ENCODE measurements at regions not wholly inside any gene's neighbourhood (a gene's known extent, or its start where the extent isn't known, plus 50 kb on each side); places are given as distances from the start of the nearest gene placed in this dataset.
"Not testable (repeated sequence)": the region's sequence is repeated elsewhere in the genome, so short reads cannot be mapped to it uniquely, and the experiment has no call there.

DNA sequence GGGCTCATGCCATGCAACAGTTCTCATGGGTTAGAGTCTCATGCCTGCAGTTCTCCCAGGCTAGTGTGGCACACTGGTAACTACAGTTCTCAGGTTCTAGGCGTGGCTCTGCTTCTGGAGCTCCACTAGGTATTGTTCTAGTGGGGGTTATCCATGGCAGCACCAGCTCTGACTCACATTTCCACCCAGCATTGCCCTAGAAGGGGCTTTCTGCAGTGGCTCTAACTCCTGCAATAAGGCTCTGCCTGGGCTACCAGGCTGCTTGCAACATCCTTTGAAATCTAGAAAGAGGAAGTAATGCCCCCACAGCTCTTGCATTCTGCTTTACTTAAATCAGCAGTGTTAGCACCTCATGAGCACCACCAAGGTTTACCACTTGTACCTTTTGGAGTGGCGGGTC lies 220.3 kb upstream of the ARID2 start:
- ChIA-PET CTCF (no interaction called here), POLR2A (no interaction called here)
- no peak for DNase-seq (ENCODE audit: low read depth, low spot score)
- H3K4me3 ChIP-seq (ENCODE audit: low read depth, low read length) = no peak overlapping the region
- TF ChIP-seq, protein P1, sequence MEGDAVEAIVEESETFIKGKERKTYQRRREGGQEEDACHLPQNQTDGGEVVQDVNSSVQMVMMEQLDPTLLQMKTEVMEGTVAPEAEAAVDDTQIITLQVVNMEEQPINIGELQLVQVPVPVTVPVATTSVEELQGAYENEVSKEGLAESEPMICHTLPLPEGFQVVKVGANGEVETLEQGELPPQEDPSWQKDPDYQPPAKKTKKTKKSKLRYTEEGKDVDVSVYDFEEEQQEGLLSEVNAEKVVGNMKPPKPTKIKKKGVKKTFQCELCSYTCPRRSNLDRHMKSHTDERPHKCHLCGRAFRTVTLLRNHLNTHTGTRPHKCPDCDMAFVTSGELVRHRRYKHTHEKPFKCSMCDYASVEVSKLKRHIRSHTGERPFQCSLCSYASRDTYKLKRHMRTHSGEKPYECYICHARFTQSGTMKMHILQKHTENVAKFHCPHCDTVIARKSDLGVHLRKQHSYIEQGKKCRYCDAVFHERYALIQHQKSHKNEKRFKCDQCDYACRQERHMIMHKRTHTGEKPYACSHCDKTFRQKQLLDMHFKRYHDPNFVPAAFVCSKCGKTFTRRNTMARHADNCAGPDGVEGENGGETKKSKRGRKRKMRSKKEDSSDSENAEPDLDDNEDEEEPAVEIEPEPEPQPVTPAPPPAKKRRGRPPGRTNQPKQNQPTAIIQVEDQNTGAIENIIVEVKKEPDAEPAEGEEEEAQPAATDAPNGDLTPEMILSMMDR (IDR thresholded peaks at IDR 0.05; ENCODE audit: insufficient read depth, low read length, missing control alignments) = no peak

DNA sequence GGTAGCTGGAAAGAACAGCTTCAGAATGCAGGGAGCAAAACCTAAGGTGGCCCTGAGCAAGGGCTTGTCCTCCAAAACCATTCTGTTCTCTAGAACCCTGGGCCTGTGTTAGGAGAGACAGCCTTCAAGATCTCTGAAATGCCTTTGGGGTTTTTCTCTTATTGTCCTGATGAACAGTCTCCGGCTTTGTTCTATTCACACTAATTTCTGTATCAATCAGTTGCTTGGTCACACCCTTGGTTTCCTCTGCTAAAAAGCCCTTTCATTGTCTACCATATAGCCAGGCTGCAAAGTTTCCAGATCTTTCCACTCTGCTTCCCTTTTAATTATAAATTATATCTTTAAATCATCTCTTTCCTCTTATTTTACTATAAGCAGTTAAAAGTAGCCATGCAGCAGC lies 219.9 kb upstream of the ARID2 start:
- CTCF ChIA-PET = no interaction called here
- POLR2A ChIA-PET = no interaction called here
- no peak for DNase-seq (ENCODE audit: low read depth, low spot score)
- TF ChIP-seq, protein P1 (IDR thresholded peaks at IDR 0.05; ENCODE audit: insufficient read depth, low read length, missing control alignments) = no peak
- H3K4me3 ChIP-seq (ENCODE audit: low read depth, low read length) = no peak overlapping the region

DNA sequence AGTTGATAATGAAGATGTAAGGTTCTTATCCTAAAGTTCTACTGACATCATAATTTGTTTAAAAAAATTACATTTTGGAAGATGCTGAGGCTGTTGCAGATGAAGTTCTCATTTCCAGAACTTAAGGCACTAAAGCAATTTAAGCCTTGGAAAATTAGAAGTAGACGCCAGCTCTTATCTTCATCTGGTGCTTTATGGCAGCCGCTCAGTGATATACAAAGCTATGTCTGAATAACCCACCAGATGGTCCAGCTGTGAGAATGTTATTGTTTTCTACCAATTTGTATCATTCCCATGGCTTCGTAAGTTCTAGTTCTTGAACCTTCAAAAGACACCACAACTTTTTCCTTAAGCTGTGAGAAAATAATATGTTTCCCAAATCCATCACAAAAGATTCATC lies 212.1 kb upstream of the ARID2 start:
- DNase-seq (ENCODE audit: low read depth, low spot score) = no peak
- ChIA-PET POLR2A (no interaction called here), CTCF (interaction anchor here (0.6 to 1.0 kb wide), 2 partner anchors 15 to 26 kb away, joined by 3 to 4 read pairs; no protein-coding TSS in a partner anchor)
- TF ChIP-seq, protein P1 (IDR thresholded peaks at IDR 0.05; ENCODE audit: insufficient read depth, low read length, missing control alignments) = no peak
- no peak overlapping the region for H3K4me3 ChIP-seq (ENCODE audit: low read depth, low read length)

DNA sequence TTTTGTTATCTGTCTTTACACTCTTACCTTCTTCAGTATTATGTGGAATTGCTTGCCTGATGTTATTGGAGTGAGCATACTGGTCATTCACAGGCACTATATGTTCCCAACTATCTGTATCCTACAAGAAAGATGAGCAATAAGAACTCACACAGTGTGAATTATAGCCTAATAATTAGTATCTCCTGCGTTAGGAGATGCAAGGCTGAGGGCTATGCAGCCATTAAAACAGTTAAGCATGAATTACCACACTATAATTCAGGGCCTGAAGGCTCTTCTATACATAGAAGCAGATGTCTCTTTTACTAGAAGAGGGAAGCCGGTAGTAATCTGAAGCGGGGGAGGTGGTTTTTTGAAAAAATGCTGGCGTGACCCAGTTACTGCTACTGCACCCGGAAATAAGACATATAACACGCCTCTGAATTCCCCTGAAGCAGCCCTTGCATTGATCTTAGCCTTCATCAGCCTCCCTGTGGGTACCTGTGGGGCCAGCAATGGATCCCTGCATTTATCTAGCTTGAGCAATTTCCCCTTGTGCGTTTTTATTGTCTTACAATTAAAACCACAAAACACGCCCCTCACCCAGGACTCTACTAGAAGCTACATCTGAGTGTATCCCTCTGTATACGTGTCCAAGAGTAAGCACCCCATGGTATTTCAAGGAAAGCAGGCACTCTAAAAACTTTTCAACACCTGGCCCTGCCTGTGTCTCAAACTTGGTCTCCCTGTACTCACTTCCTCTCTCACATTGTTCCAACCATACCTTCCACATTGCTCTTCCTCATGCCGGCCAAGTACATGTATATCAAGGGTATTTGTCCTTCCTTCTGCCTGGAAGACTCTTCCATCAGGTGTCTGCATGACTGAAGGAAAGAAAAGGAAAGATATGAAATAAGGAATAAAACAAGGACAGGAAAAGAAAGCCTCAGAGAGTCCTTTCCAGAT lies 210.9 kb upstream of the ARID2 start:
- POLR2A ChIA-PET = no interaction called here
- CTCF ChIA-PET = no interaction called here
- TF ChIP-seq, protein P1 (IDR thresholded peaks at IDR 0.05; ENCODE audit: insufficient read depth, low read length, missing control alignments) = no peak
- DNase-seq (ENCODE audit: low read depth, low spot score) = no peak
- H3K4me3 ChIP-seq (ENCODE audit: low read depth, low read length) = no peak overlapping the region

DNA sequence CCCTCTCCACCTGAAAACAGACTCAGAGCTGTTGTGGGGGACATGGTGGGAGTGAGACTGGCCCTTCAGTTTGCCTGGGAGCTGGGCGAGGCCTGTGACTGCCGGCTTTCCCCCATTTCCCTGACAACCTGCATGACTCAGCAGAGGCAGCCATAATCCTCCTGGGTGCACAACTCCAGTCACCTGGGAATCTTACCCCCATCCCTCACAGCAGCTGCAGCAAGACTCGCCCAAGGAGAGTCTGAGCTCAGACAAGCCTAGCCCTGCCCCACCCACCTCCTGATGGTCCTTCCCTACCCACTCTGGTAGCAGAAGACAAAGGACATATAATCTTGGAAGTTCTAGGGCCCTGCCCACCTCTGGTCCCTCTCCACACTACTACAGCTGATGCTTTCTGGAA lies 207.3 kb upstream of the ARID2 start:
- TF ChIP-seq, protein P1 (IDR thresholded peaks at IDR 0.05; ENCODE audit: insufficient read depth, low read length, missing control alignments) = no peak
- CTCF ChIA-PET = no interaction called here
- POLR2A ChIA-PET = no interaction called here
- DNase-seq (ENCODE audit: low read depth, low spot score) = no peak
- no peak overlapping the region for H3K4me3 ChIP-seq (ENCODE audit: low read depth, low read length)

DNA sequence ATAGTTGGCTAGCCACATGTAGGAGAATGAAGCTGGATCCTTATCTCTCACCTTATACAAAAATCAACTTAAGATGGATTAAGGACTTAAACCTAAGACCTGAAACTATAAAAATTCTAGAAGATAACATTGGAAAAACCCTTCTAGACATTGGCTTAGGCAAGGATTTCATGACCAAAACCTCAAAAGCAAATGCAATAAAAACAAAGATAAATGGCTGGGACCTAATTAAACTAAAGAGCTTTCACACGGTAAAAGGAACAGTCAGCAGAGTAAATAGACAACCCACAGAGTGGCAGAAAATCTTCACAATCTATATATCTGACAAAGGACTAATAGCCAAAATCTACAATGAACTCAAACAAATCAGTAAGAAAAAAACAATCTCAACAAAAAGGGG lies 202.7 kb upstream of the ARID2 start:
- H3K4me3 ChIP-seq (ENCODE audit: low read depth, low read length); POLR2A ChIA-PET; DNase-seq (ENCODE audit: low read depth, low spot score); CTCF ChIA-PET: not testable (repeated sequence)

DNA sequence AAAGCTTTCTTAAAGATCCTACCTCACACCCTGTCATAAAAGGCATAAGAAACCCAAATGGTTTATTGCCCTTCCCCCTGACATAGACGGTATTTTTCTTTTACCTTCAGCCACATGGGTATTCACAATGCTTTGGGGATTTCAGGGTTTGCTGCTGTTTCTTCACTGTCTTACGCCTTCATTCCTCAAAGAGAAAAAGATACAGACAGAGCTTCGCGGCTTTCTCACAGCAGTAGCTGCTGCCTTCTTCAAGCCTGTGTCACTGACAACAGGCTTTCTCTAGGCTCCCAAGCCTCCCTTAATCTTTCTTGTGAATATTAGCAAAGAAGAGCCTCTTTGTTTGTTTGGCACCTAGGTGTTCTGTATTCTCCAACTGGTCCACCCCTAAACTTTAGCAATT lies 197.4 kb upstream of the ARID2 start:
- CTCF ChIA-PET = interaction anchor here (0.7 to 2.4 kb wide), 2 partner anchors 12 to 15 kb away, joined by 3 to 13 read pairs; no protein-coding TSS in a partner anchor
- TF ChIP-seq, protein P1 (IDR thresholded peaks at IDR 0.05; ENCODE audit: insufficient read depth, low read length, missing control alignments) = no peak
- no peak overlapping the region for H3K4me3 ChIP-seq (ENCODE audit: low read depth, low read length)
- POLR2A ChIA-PET = no interaction called here
- no peak for DNase-seq (ENCODE audit: low read depth, low spot score)
